ENCODE measurements at regions not wholly inside any gene's neighbourhood (a gene's known extent, or its start where the extent isn't known, plus 50 kb on each side); places are given as distances from the start of the nearest gene placed in this dataset.
"Not testable (repeated sequence)": the region's sequence is repeated elsewhere in the genome, so short reads cannot be mapped to it uniquely, and the experiment has no call there.

DNA sequence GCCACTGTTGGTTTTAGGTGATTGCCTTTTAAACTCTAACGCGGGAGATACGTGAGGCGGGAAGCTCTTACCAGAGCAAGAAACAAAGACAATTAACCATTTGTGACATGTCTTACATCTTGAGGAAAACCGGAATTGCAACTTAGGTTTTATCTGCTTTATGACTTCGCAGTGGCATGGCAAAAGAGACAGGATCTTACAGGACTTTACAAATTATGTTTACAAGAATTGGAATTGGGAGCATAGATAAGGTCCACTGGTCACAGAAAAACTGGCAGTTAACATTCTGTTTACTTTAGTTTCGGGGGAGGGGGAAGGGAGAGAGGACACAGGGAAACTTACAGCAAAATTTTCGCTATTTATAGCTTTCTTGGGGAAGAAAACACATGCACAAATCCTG lies 1119.6 kb downstream of the ZPLD1 start:
- no peak for TF ChIP-seq CTCF (IDR thresholded peaks at IDR 0.05; ENCODE audit: low read depth, low read length, missing control alignments)
- no peak overlapping the region for H3K4me3 ChIP-seq (replicated peaks; ENCODE audit: low read depth, low read length)
- no peak for DNase-seq (ENCODE audit: extremely low read depth, low read depth)

DNA sequence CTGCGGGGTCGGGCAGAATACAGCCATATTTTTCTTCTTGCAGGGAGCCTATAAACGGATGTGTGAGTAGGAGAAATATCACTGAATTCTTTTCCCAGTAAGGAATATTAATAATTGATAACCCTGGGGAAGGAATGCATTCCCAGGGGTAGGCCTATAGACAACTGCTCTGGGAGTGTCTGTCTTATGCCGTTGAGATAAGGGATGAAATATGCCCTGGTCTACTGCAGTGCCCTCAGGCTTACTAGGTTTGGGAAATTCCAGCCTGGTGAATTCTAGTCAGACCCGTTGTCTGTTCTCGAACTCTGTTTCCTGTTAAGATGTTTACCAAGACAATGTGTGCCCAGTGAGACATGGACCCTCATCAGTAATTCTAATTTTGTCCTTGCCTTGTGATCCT lies 1129.3 kb downstream of the ZPLD1 start:
- not testable (repeated sequence) for DNase-seq (ENCODE audit: extremely low read depth, low read depth); H3K4me3 ChIP-seq (replicated peaks; ENCODE audit: low read depth, low read length)

- DNase-seq (ENCODE audit: extremely low read depth, low read depth) = no peak
- H3K4me3 ChIP-seq (replicated peaks; ENCODE audit: low read depth, low read length) = no peak overlapping the region
- no peak for TF ChIP-seq CTCF (IDR thresholded peaks at IDR 0.05; ENCODE audit: low read depth, low read length, missing control alignments)
These were observed 1151.0 kb downstream of the ZPLD1 start for GRCh38 chr3:103585809-103586208.

DNA sequence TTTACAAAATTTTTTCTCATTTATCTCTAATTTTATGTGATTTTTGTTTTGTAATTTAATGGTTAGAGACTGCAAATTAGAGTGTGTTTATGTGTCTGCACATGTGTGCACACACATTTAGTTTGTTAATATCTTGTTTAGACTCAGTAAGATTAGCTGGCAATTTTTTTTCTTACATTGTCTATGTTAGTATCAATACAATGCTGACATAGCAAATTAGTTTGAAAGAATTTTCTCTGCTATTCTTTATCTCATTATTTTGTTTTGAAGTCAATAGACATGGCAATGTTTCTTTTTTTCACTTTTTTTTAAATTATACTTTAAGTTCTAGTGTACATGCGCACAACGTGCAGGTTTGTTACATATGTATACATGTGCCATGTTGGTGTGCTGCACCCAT lies 1155.0 kb downstream of the ZPLD1 start:
- TF ChIP-seq CTCF (IDR thresholded peaks at IDR 0.05; ENCODE audit: low read depth, low read length, missing control alignments) = no peak
- H3K4me3 ChIP-seq (replicated peaks; ENCODE audit: low read depth, low read length) = no peak overlapping the region
- no peak for DNase-seq (ENCODE audit: extremely low read depth, low read depth)

DNA sequence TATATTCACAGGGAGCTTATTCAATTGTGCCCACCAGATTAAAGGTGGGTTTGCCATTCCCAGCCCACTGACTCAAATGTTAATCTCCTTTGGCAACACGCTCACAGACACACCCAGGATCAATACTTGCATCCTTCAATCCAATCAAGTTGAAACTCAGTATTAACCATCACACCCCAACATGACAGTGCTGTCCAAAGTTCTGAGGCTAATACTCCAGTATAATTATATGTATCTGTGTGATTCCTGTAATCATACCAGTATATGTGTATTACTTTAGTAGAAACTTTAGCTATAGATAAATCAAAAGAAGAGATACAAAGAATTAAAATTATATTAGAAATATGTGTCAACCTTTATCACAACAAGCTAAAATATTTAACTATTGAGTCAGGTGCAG lies 1166.0 kb downstream of the ZPLD1 start:
- TF ChIP-seq CTCF (IDR thresholded peaks at IDR 0.05; ENCODE audit: low read depth, low read length, missing control alignments) = no peak
- no peak for DNase-seq (ENCODE audit: extremely low read depth, low read depth)
- no peak overlapping the region for H3K4me3 ChIP-seq (replicated peaks; ENCODE audit: low read depth, low read length)

DNA sequence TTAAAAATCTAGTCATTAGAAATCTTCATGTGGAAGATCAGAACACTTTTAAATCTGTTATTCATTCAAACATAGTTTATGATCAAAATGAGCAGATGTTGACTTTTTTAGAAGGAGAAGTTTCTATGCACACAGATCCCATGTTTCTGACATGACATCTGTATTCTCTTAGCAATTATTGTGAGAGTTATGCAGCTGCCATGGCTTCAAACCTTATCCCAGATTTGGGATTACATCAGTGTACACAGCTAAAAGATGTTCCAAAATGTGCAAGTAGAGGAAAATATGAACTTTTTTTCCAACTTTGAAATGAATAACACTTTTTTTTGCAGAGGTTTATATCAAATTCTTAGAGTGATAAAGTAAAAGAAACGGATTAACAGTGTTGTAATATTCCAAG lies 1166.9 kb downstream of the ZPLD1 start:
- no peak for DNase-seq (ENCODE audit: extremely low read depth, low read depth)
- no peak overlapping the region for H3K4me3 ChIP-seq (replicated peaks; ENCODE audit: low read depth, low read length)
- TF ChIP-seq CTCF (IDR thresholded peaks at IDR 0.05; ENCODE audit: low read depth, low read length, missing control alignments) = no peak

DNA sequence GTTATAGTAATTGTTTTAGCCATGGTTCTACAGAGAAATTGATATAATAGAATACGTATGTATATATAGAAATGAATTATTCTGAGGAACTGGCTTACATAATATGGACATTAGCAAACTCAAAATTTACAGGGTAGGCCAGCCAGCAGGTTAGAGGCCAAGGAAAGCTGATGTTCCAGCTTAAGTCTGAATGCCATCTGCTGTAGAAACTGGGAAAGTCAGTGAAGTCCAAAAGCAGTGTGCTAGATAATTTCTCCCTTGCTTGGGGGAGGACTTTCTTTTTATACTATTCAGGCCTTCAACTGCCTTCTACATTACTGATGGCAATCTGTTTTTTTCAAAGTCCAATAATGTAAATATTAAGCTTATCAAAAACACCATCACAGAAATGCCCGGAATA lies 1174.7 kb downstream of the ZPLD1 start:
- TF ChIP-seq CTCF (IDR thresholded peaks at IDR 0.05; ENCODE audit: low read depth, low read length, missing control alignments) = no peak

More for the DNA sequence above, 1174.7 kb downstream of the ZPLD1 start:
- H3K4me3 ChIP-seq (replicated peaks; ENCODE audit: low read depth, low read length) = no peak overlapping the region
- DNase-seq (ENCODE audit: extremely low read depth, low read depth) = no peak

All from HFF-Myc (cell line).